ENCODE measurements at regions not wholly inside any gene's neighbourhood (a gene's known extent, or its start where the extent isn't known, plus 50 kb on each side); places are given as distances from the start of the nearest gene placed in this dataset.

- TF ChIP-seq CTCF (IDR thresholded peaks at IDR 0.05) (no peak), POLR2A (IDR thresholded peaks at IDR 0.05) (no peak)
- H3K4me1 ChIP-seq: no peaks in the 10 kb centered on the region
- DNase-seq: no peak
- no peaks in the 10 kb centered on the region for H3K36me3 ChIP-seq
- H3K27ac ChIP-seq: no peak overlapping the region
- H3K9me3 ChIP-seq: no peaks in the 10 kb centered on the region
- no peaks in the 10 kb centered on the region for H3K27me3 ChIP-seq
- H3K4me3 ChIP-seq: no peak overlapping the region
Measured at GRCh38 chr17:33983824-33984574, 271.1 kb upstream of the CCL2 start.

GRCh38 chr17:33986088-33986487 lies 269.0 kb upstream of the CCL2 start:
- Histone ChIP-seq H3K4me1 (no peaks in the 10 kb centered on the region), H3K27me3 (no peaks in the 10 kb centered on the region), H3K4me3 (no peak overlapping the region), H3K36me3 (no peaks in the 10 kb centered on the region), H3K9me3 (no peaks in the 10 kb centered on the region), H3K27ac (no peak overlapping the region)
- no peak for DNase-seq
- TF ChIP-seq CTCF (IDR thresholded peaks at IDR 0.05): no peak
- no peak for TF ChIP-seq POLR2A (IDR thresholded peaks at IDR 0.05)

- no peaks in the 10 kb centered on the region for H3K36me3 ChIP-seq
- H3K27ac ChIP-seq: no peak overlapping the region
- H3K9me3 ChIP-seq: no peaks in the 10 kb centered on the region
- H3K4me3 ChIP-seq: no peak overlapping the region
- H3K4me1 ChIP-seq: no peaks in the 10 kb centered on the region
- TF ChIP-seq CTCF (IDR thresholded peaks at IDR 0.05) (no peak), POLR2A (IDR thresholded peaks at IDR 0.05) (no peak)
- DNase-seq: no peak
- no peaks in the 10 kb centered on the region for H3K27me3 ChIP-seq
Measured at GRCh38 chr17:33986566-33986965, 268.5 kb upstream of the CCL2 start.

- Histone ChIP-seq H3K27ac (no peak overlapping the region), H3K36me3 (no peaks in the 10 kb centered on the region), H3K27me3 (no peaks in the 10 kb centered on the region), H3K4me3 (no peak overlapping the region), H3K4me1 (no peaks in the 10 kb centered on the region), H3K9me3 (no peaks in the 10 kb centered on the region)
- no peak for TF ChIP-seq POLR2A (IDR thresholded peaks at IDR 0.05)
- TF ChIP-seq CTCF (IDR thresholded peaks at IDR 0.05): no peak
- no peak for DNase-seq
Measured at GRCh38 chr17:33987162-33987561, 267.9 kb upstream of the CCL2 start.

GRCh38 chr17:33989361-33990148 lies 265.5 kb upstream of the CCL2 start:
- Histone ChIP-seq H3K27me3 (no peaks in the 10 kb centered on the region), H3K4me3 (no peak overlapping the region), H3K36me3 (no peaks in the 10 kb centered on the region), H3K4me1 (no peaks in the 10 kb centered on the region), H3K27ac (no peak overlapping the region), H3K9me3 (no peaks in the 10 kb centered on the region)
- no peak for TF ChIP-seq CTCF (IDR thresholded peaks at IDR 0.05)
- TF ChIP-seq POLR2A (IDR thresholded peaks at IDR 0.05): no peak
- no peak for DNase-seq

Measured in Peyer's patch (tissue), 4 donors.